Jurkat, Clone E6-1 (cell line): ENCODE measurements at regions not wholly inside any gene's neighbourhood (a gene's known extent, or its start where the extent isn't known, plus 50 kb on each side); places are given as distances from the start of the nearest gene placed in this dataset.
"Not testable (repeated sequence)": the region's sequence is repeated elsewhere in the genome, so short reads cannot be mapped to it uniquely, and the experiment has no call there.

Experiments
- DNase-seq: peaks from one replicate; pipeline ENCODE4 v3.0.0-alpha.2; 2011; ENCODE audit warnings: low read depth, low spot score
- H3K4me3 ChIP-seq: 2 replicates; pipeline ENCODE4 v1.5.1; 2011; ENCODE audit warnings: mild to moderate bottlenecking, low read length, control low read depth, moderate library complexity

GRCh38 chr12:105477873-105478272 lies 147.4 kb downstream of the C12orf75 start:
- DNase-seq = no peak

GRCh38 chr12:105478788-105479187 lies 148.3 kb downstream of the C12orf75 start:
- DNase-seq, H3K4me3 ChIP-seq: not testable (repeated sequence)

More at GRCh38 chr12:105477873-105478272, 147.4 kb downstream of the C12orf75 start:
- H3K4me3 ChIP-seq = no peak overlapping the region

- H3K4me3 ChIP-seq = no peak overlapping the region
- no peak for DNase-seq
Observed at GRCh38 chr12:105479710-105480109, 149.2 kb downstream of the C12orf75 start.

- no peak overlapping the region for H3K4me3 ChIP-seq
- DNase-seq = no peak
Observed at GRCh38 chr12:105480162-105480561, 149.7 kb downstream of the C12orf75 start.

GRCh38 chr12:105481392-105482300 lies 151.2 kb downstream of the C12orf75 start:
- DNase-seq = no peak

GRCh38 chr12:105482951-105483350 lies 152.5 kb downstream of the C12orf75 start:
- no peak for DNase-seq

More at GRCh38 chr12:105481392-105482300, 151.2 kb downstream of the C12orf75 start:
- no peak overlapping the region for H3K4me3 ChIP-seq

GRCh38 chr12:105483691-105484090 lies 153.2 kb downstream of the C12orf75 start:
- no peak for DNase-seq
- no peak overlapping the region for H3K4me3 ChIP-seq

More at GRCh38 chr12:105482951-105483350, 152.5 kb downstream of the C12orf75 start:
- no peak overlapping the region for H3K4me3 ChIP-seq

GRCh38 chr12:105485321-105485910 lies 154.9 kb downstream of the C12orf75 start:
- H3K4me3 ChIP-seq = no peak overlapping the region
- DNase-seq = no peak

- no peak for DNase-seq
- no peak overlapping the region for H3K4me3 ChIP-seq
Observed at GRCh38 chr12:105485921-105486320, 155.4 kb downstream of the C12orf75 start.

GRCh38 chr12:105487963-105488362 lies 157.5 kb downstream of the C12orf75 start:
- DNase-seq = no peak

GRCh38 chr12:105492591-105493545 lies 162.4 kb downstream of the C12orf75 start:
- no peak overlapping the region for H3K4me3 ChIP-seq
- DNase-seq = no peak

More at GRCh38 chr12:105487963-105488362, 157.5 kb downstream of the C12orf75 start:
- H3K4me3 ChIP-seq = no peak overlapping the region

- DNase-seq = no peak
- no peak overlapping the region for H3K4me3 ChIP-seq
Observed at GRCh38 chr12:105499205-105499604, 168.7 kb downstream of the C12orf75 start.

GRCh38 chr12:105500676-105501075 lies 170.2 kb downstream of the C12orf75 start:
- not testable (repeated sequence) for H3K4me3 ChIP-seq, DNase-seq

GRCh38 chr12:105502426-105502930 lies 172.0 kb downstream of the C12orf75 start:
- H3K4me3 ChIP-seq = no peak overlapping the region
- DNase-seq = no peak

GRCh38 chr12:105503619-105504018 lies 173.1 kb downstream of the C12orf75 start:
- no peak overlapping the region for H3K4me3 ChIP-seq
- DNase-seq = no peak

GRCh38 chr12:105504286-105504685 lies 173.8 kb downstream of the C12orf75 start:
- DNase-seq = no peak

GRCh38 chr12:105506678-105507310 lies 176.3 kb downstream of the C12orf75 start:
- H3K4me3 ChIP-seq = no peak overlapping the region
- no peak for DNase-seq

More at GRCh38 chr12:105504286-105504685, 173.8 kb downstream of the C12orf75 start:
- H3K4me3 ChIP-seq = no peak overlapping the region

- H3K4me3 ChIP-seq = no peak overlapping the region
- DNase-seq = no peak
Observed at GRCh38 chr12:105507311-105508038, 177.0 kb downstream of the C12orf75 start.
